ENCODE measurements at regions not wholly inside any gene's neighbourhood (a gene's known extent, or its start where the extent isn't known, plus 50 kb on each side); places are given as distances from the start of the nearest gene placed in this dataset.

DNA sequence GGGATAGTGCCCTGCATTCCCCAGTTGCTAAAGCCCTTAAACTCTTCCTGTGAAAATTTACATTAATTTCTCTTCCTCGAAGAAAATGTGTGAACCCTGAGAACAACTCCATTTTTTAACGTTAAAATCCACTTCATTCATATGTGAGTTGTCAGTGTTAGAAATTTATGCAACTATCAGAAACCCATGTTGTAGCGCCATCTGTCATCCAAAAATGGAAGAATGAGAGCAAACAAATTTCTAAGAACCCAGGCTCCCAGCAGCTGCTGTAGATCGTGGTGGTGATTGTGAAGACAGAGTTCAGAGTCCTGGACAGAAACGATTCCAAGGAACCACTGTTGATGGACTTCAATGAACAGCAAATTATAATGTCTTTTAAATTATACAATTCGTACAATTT is 179.7 kb upstream of the NDN start:
- Histone ChIP-seq H3K79me2 (ENCODE audit: insufficient read depth, low read length) (no peaks in the 10 kb centered on the region; the same call in 1 of the 2 replicates), H3K27me3 (ENCODE audit: insufficient read depth, low read length) (no peaks in the 10 kb centered on the region), H4K20me1 (ENCODE audit: control insufficient read depth, insufficient read depth, insufficient read length) (no peaks in the 10 kb centered on the region), H2BK120ac (ENCODE audit: low read depth, low read length, poor library complexity, severe bottlenecking) (no peak overlapping the region), H3K9ac (ENCODE audit: extremely low read depth, insufficient read length, low read length) (no peak overlapping the region), H3K4me1 (ENCODE audit: insufficient read depth, low read length) (no peaks in the 10 kb centered on the region), H3K23ac (ENCODE audit: insufficient read length, low read depth, low read length) (no peak overlapping the region), H3K9me3 (ENCODE audit: control insufficient read depth, low read depth, low read length) (peaks cover 16% of the 10 kb centered on the region), H3T11ph (ENCODE audit: low read length) (no peak overlapping the region), H2BK5ac (ENCODE audit: insufficient read length, low read length) (no peak overlapping the region), H3K14ac (ENCODE audit: insufficient read depth, low read length) (no peak overlapping the region), H2BK20ac (ENCODE audit: low read depth, low read length, poor library complexity, severe bottlenecking) (no peak overlapping the region), H3K23me2 (ENCODE audit: insufficient read length, low read depth, low read length, poor library complexity, severe bottlenecking) (no peaks in the 10 kb centered on the region), H2AFZ (ENCODE audit: low read length) (no peak overlapping the region), H3K4ac (ENCODE audit: low read depth, low read length) (no peak overlapping the region), H3K79me1 (ENCODE audit: insufficient read depth, low read depth, low read length, poor library complexity, severe bottlenecking) (no peaks in the 10 kb centered on the region), H4K5ac (ENCODE audit: insufficient read length, low read depth, low read length) (no peak overlapping the region), H3K27ac (ENCODE audit: insufficient read length, low read depth, low read length) (no peak overlapping the region), H3K4me2 (ENCODE audit: insufficient read depth, insufficient read length, low read length) (no peak overlapping the region), H2AK5ac (ENCODE audit: insufficient read length, low read length) (no peak overlapping the region), H4K91ac (ENCODE audit: insufficient read length, low read depth, low read length) (no peak overlapping the region), H3K56ac (ENCODE audit: insufficient read length, low read depth, low read length) (no peak overlapping the region), H2BK12ac (ENCODE audit: insufficient read length, low read depth, low read length) (no peak overlapping the region), H2BK15ac (ENCODE audit: low read depth, low read length) (no peak overlapping the region), H4K8ac (replicated peaks; ENCODE audit: insufficient read length, low read depth, low read length) (no peak overlapping the region), H3K18ac (ENCODE audit: insufficient read length, low read depth, low read length) (no peak overlapping the region)
- H3K27ac Mint-ChIP-seq, result no peak overlapping the region
- peaks cover 2 to 5% of the 10 kb centered on the region in 2 experiments; a peak in 3 of 4 replicates for H3K4me1 Mint-ChIP-seq
- WGBS (ENCODE audit: extremely low coverage, insufficient read length, low lambda C conversion rate), result no CpG with 5 or more reads among the region's 6 CpGs
- no peak overlapping the region for H3K4me3 Mint-ChIP-seq
- no peaks in the 10 kb centered on the region; a peak in 2 of 7 replicates for H3K36me3 Mint-ChIP-seq (ENCODE audit: insufficient read depth in 1 of 3, low read depth in 3 of 3)
- no peak for DNase-seq
- H3K9me3 Mint-ChIP-seq, result peaks cover 37 to 45% of the 10 kb centered on the region in 2 experiments
- peaks cover 1% of the 10 kb centered on the region; the same call in 1 of the 2 replicates for H3K27me3 Mint-ChIP-seq (ENCODE audit: low read depth)
- TF ChIP-seq, protein P1, sequence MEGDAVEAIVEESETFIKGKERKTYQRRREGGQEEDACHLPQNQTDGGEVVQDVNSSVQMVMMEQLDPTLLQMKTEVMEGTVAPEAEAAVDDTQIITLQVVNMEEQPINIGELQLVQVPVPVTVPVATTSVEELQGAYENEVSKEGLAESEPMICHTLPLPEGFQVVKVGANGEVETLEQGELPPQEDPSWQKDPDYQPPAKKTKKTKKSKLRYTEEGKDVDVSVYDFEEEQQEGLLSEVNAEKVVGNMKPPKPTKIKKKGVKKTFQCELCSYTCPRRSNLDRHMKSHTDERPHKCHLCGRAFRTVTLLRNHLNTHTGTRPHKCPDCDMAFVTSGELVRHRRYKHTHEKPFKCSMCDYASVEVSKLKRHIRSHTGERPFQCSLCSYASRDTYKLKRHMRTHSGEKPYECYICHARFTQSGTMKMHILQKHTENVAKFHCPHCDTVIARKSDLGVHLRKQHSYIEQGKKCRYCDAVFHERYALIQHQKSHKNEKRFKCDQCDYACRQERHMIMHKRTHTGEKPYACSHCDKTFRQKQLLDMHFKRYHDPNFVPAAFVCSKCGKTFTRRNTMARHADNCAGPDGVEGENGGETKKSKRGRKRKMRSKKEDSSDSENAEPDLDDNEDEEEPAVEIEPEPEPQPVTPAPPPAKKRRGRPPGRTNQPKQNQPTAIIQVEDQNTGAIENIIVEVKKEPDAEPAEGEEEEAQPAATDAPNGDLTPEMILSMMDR (conservative IDR thresholded peaks at IDR 0.05), result peak; percentile 61
